Keratinocyte (primary cell): ENCODE measurements at regions not wholly inside any gene's neighbourhood (a gene's known extent, or its start where the extent isn't known, plus 50 kb on each side); places are given as distances from the start of the nearest gene placed in this dataset.

Source experiments
- DNase-seq: peaks from one replicate; pipeline ENCODE4 v3.0.0-alpha.2; 2011; ENCODE audit warnings: low read depth, missing footprints, low spot score
- FAIRE-seq: peaks from 2 replicates; lab custom pipeline; 2011; peaks lifted over from hg19 to GRCh38; lab: Jason Lieb, UNC
- H2AFZ ChIP-seq: 2 replicates; pipeline ENCODE4 v1.6.0; 2012; ENCODE audit warnings: low read length, control low read depth, inconsistent platforms; ENCODE audit not compliant: control insufficient read depth
- H3K27ac ChIP-seq: 2 replicates; pipeline ENCODE4 v1.5.1; 2011; ENCODE audit warnings: low read length; ENCODE audit not compliant: control insufficient read depth, insufficient read depth
- H3K27me3 ChIP-seq: 3 replicates; pipeline ENCODE4 v1.6.0; 2011; ENCODE audit warnings: low read length; ENCODE audit not compliant: control insufficient read depth, insufficient read depth; ENCODE audit errors: extremely low read depth
- H3K36me3 ChIP-seq, 2 experiments: 2 replicates in 1 of 2; 3 replicates in 1 of 2; pipeline ENCODE4 v1.5.1; 2011; ENCODE audit warnings: low read length in 2 of 2, mild to moderate bottlenecking in 1 of 2; ENCODE audit not compliant: control insufficient read depth in 2 of 2, insufficient read depth in 2 of 2; ENCODE audit errors: extremely low read depth in 1 of 2
- H3K4me1 ChIP-seq: 3 replicates; pipeline ENCODE4 v1.5.1; 2011; ENCODE audit warnings: low read length; ENCODE audit not compliant: control insufficient read depth, insufficient read depth; ENCODE audit errors: extremely low read depth
- H3K4me2 ChIP-seq: 3 replicates; pipeline ENCODE4 v1.6.0; 2011; ENCODE audit warnings: low read depth, low read length; ENCODE audit not compliant: control insufficient read depth, insufficient read depth; ENCODE audit errors: extremely low read depth
- H3K4me3 ChIP-seq, 3 experiments: fragments of 200-600 bp in 1 of 3; sonication (generic) in 1 of 3; 2 replicates in 2 of 3; 3 replicates in 1 of 3; pipeline ENCODE4 v1.5.1; 2011 to 2016; ENCODE audit warnings: low read length in 3 of 3, mild to moderate bottlenecking in 3 of 3, control low read depth in 2 of 3, inconsistent platforms in 1 of 3, low read depth in 1 of 3, mixed read lengths in 1 of 3, mixed run types in 1 of 3, moderate library complexity in 1 of 3; ENCODE audit not compliant: control insufficient read depth in 2 of 3, insufficient read depth in 2 of 3; ENCODE audit errors: extremely low read depth in 1 of 3
- H3K79me2 ChIP-seq: 2 replicates; pipeline ENCODE4 v1.6.0; 2012; ENCODE audit warnings: low read length; ENCODE audit not compliant: control insufficient read depth, insufficient read depth
- H3K9ac ChIP-seq: 3 replicates; pipeline ENCODE4 v1.6.0; 2011; ENCODE audit warnings: low read length; ENCODE audit not compliant: control insufficient read depth, insufficient read depth; ENCODE audit errors: extremely low read depth
- H3K9me1 ChIP-seq: 3 replicates; pipeline ENCODE4 v1.6.0; 2011; ENCODE audit warnings: low read length; ENCODE audit not compliant: control insufficient read depth, insufficient read depth; ENCODE audit errors: extremely low read depth
- H3K9me3 ChIP-seq: 2 replicates; pipeline ENCODE4 v1.5.1; 2012; ENCODE audit warnings: low read depth, low read length; ENCODE audit not compliant: control insufficient read depth
- H4K20me1 ChIP-seq: 3 replicates; pipeline ENCODE4 v1.6.0; 2011; ENCODE audit warnings: low read length; ENCODE audit not compliant: control insufficient read depth, insufficient read depth; ENCODE audit errors: extremely low read depth
- CTCF ChIP-seq, 3 experiments: IDR thresholded peaks in 1 of 3; conservative IDR thresholded peaks in 1 of 3; optimal IDR thresholded peaks in 1 of 3; 2 replicates in 2 of 3; 3 replicates in 1 of 3; pipeline versions ENCODE3 to v1.5.1; 2011; ENCODE audit warnings: low read length in 3 of 3, mild to moderate bottlenecking in 3 of 3, moderate library complexity in 2 of 3, control low read depth in 1 of 3, inconsistent platforms in 1 of 3; ENCODE audit not compliant: insufficient read depth in 2 of 3; ENCODE audit errors: extremely low read depth in 1 of 3
- EZH2 ChIP-seq: IDR thresholded peaks from one replicate; pipeline ENCODE4 v1.6.1; 2012; ENCODE audit warnings: inconsistent platforms, mild to moderate bottlenecking, low read length, moderate library complexity
- dilution Hi-C: fragments of 300-500 bp; cut with MboI; formaldehyde crosslinking; loops from one replicate; pipeline ENCODE4 v1.7.0; 2020; ENCODE audit warnings: low sequenced_read_pairs; ENCODE audit not compliant: extremely low pct_ligation_motif_present

- Histone ChIP-seq H3K27ac (no peak overlapping the region), H3K4me2 (no peak overlapping the region), H3K9ac (no peak overlapping the region), H3K27me3 (no peaks in the 10 kb centered on the region), H3K4me3 (no peak overlapping the region), H3K79me2 (no peaks in the 10 kb centered on the region), H3K9me3 (no peaks in the 10 kb centered on the region), H2AFZ (no peak overlapping the region), H4K20me1 (no peaks in the 10 kb centered on the region), H3K36me3 (no peaks in the 10 kb centered on the region), H3K4me1 (no peaks in the 10 kb centered on the region), H3K9me1 (no peaks in the 10 kb centered on the region)
- no peak for FAIRE-seq
- TF ChIP-seq EZH2 (no peak), CTCF (optimal IDR thresholded peaks at IDR 0.05 in 1 of 3, IDR thresholded peaks at IDR 0.05 in 1 of 3, conservative IDR thresholded peaks at IDR 0.05 in 1 of 3; ENCODE audit: extremely low read depth in 1 of 3, insufficient read depth in 2 of 3, low read length in 3 of 3) (no peak)
- dilution Hi-C loops = no loop called here
- DNase-seq = no peak
Observed at GRCh38 chr10:128808921-128809440, 658.1 kb upstream of the MGMT start.

DNA sequence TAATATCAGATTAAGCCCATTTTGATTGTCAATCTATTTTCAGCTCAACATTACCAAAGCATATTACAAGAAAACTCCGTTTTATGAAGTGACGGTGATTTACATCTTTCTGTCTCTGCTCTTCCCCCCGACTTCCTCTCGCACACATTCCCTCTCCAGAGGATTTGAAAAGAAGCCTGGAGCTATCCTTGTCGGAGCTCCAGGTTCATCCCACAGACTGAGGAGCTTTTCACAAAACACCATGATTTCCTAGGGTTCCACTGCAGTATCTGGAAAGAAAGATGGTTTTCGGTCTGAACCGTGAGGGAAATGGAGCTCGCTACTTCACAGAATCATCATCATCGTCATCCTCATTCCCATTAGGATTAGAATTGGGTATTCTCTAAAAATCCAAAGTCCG is 655.5 kb upstream of the MGMT start:
- FAIRE-seq = no peak
- H3K9me3 ChIP-seq = no peaks in the 10 kb centered on the region

More for the DNA sequence above, 655.5 kb upstream of the MGMT start:
- no peaks in the 10 kb centered on the region for H3K36me3 ChIP-seq
- dilution Hi-C loops = no loop called here
- H4K20me1 ChIP-seq = no peaks in the 10 kb centered on the region
- H3K4me3 ChIP-seq = no peak overlapping the region
- no peak overlapping the region for H3K4me2 ChIP-seq
- TF ChIP-seq EZH2 (no peak), CTCF (optimal IDR thresholded peaks at IDR 0.05 in 1 of 3, IDR thresholded peaks at IDR 0.05 in 1 of 3, conservative IDR thresholded peaks at IDR 0.05 in 1 of 3; ENCODE audit: extremely low read depth in 1 of 3, insufficient read depth in 2 of 3, low read length in 3 of 3) (no peak)
- no peaks in the 10 kb centered on the region for H3K27me3 ChIP-seq
- H3K9ac ChIP-seq = no peak overlapping the region
- no peaks in the 10 kb centered on the region for H3K9me1 ChIP-seq
- no peak overlapping the region for H2AFZ ChIP-seq
- H3K79me2 ChIP-seq = no peaks in the 10 kb centered on the region
- no peak overlapping the region for H3K27ac ChIP-seq
- no peaks in the 10 kb centered on the region for H3K4me1 ChIP-seq
- DNase-seq = no peak
